Keratinocyte (primary cell): ENCODE measurements at regions not wholly inside any gene's neighbourhood (a gene's known extent, or its start where the extent isn't known, plus 50 kb on each side); places are given as distances from the start of the nearest gene placed in this dataset.

Experiments used
- CTCF ChIP-seq, 3 experiments: IDR thresholded peaks in 1 of 3; conservative IDR thresholded peaks in 1 of 3; optimal IDR thresholded peaks in 1 of 3; 2 replicates in 2 of 3; 3 replicates in 1 of 3; pipeline versions ENCODE3 to v1.5.1; 2011; ENCODE audit warnings: low read length in 3 of 3, mild to moderate bottlenecking in 3 of 3, moderate library complexity in 2 of 3, control low read depth in 1 of 3, inconsistent platforms in 1 of 3; ENCODE audit not compliant: insufficient read depth in 2 of 3; ENCODE audit errors: extremely low read depth in 1 of 3
- EZH2 ChIP-seq: IDR thresholded peaks from one replicate; pipeline ENCODE4 v1.6.1; 2012; ENCODE audit warnings: inconsistent platforms, mild to moderate bottlenecking, low read length, moderate library complexity

GRCh38 chr9:731474-731873 is 110.0 kb upstream of the DMRT1 start:
- no peak for TF ChIP-seq CTCF (optimal IDR thresholded peaks at IDR 0.05 in 1 of 3, IDR thresholded peaks at IDR 0.05 in 1 of 3, conservative IDR thresholded peaks at IDR 0.05 in 1 of 3; ENCODE audit: extremely low read depth in 1 of 3, insufficient read depth in 2 of 3, low read length in 3 of 3)
- no peak for TF ChIP-seq EZH2
